SK-N-SH (cell line): ENCODE measurements at regions not wholly inside any gene's neighbourhood (a gene's known extent, or its start where the extent isn't known, plus 50 kb on each side); places are given as distances from the start of the nearest gene placed in this dataset.

Experiments used
- CTCF ChIA-PET: fragments of 300-600, 350-600 bp; formaldehyde crosslinking; extraction: SDS; loops from one replicate; lab custom pipeline; 2021; lab: Yijun Ruan, JAX
- POLR2A ChIA-PET: fragments of 350-600 bp; sonication (Branson Sonifier 250); formaldehyde crosslinking; extraction: SDS; loops from one replicate; lab custom pipeline; 2020; ENCODE audit warnings: antibody characterized with exemption, inconsistent platforms; lab: Yijun Ruan, JAX
- DNase-seq: peaks from one replicate; pipeline ENCODE4 v3.0.0; 2012
- H2AFZ ChIP-seq: fragments of 200-600 bp; sonication (generic); 2 replicates; pipeline ENCODE4 v1.8.1; 2016; ENCODE audit warnings: antibody characterized with exemption, mild to moderate bottlenecking, low read depth
- H3F3A ChIP-seq: fragments of 200-600 bp; sonication (generic); replicated peaks from 2 replicates; pipeline ENCODE3; 2016; ENCODE audit warnings: antibody characterized with exemption, mild to moderate bottlenecking; ENCODE audit not compliant: insufficient read depth
- H3K27ac ChIP-seq, 2 experiments: fragments of 200-500 bp in 1 of 2; fragments of 200-600 bp in 1 of 2; sonication (Bioruptor generic) in 1 of 2; sonication (generic), shearing (Covaris generic) in 1 of 2; 2 replicates each; pipeline versions ENCODE4 v1.5.1 to v1.6.1; 2014 to 2016; ENCODE audit warnings: low read depth in 2 of 2, inconsistent platforms in 1 of 2, low read length in 1 of 2, mild to moderate bottlenecking in 1 of 2, mixed read lengths in 1 of 2
- H3K27me3 ChIP-seq: fragments of 200-600 bp; sonication (generic), shearing (Covaris generic); 2 replicates; pipeline ENCODE4 v1.6.1; 2016; ENCODE audit warnings: mixed run types; ENCODE audit not compliant: insufficient read depth
- H3K36me3 ChIP-seq, 2 experiments: fragments of 200-500 bp in 1 of 2; fragments of 200-600 bp in 1 of 2; sonication (Bioruptor generic) in 1 of 2; sonication (generic) in 1 of 2; replicated peaks in 1 of 2; 2 replicates each; pipeline versions ENCODE3 to v1.5.1; 2014 to 2016; ENCODE audit warnings: low read length in 1 of 2, mild to moderate bottlenecking in 1 of 2; ENCODE audit not compliant: insufficient read depth in 2 of 2, control insufficient read depth in 1 of 2
- H3K4me1 ChIP-seq, 2 experiments: fragments of 200-500 bp in 1 of 2; fragments of 200-600 bp in 1 of 2; sonication (Bioruptor generic) in 1 of 2; sonication (generic), shearing (Covaris generic) in 1 of 2; 2 replicates each; pipeline versions ENCODE4 v1.5.1 to v1.6.1; 2014 to 2016; ENCODE audit warnings: low read depth in 1 of 2, low read length in 1 of 2, mixed run types in 1 of 2; ENCODE audit not compliant: insufficient read depth in 2 of 2, control insufficient read depth in 1 of 2
- H3K4me2 ChIP-seq: fragments of 200-600 bp; sonication (generic), shearing (Covaris generic); 2 replicates; pipeline ENCODE4 v1.6.1; 2017; ENCODE audit warnings: mixed run types
- H3K4me3 ChIP-seq, 2 experiments: fragments of 200-500 bp in 1 of 2; fragments of 200-600 bp in 1 of 2; sonication (Bioruptor generic) in 1 of 2; sonication (generic), shearing (Covaris generic) in 1 of 2; 2 replicates each; pipeline versions ENCODE4 v1.5.1 to v1.8.1; 2014 to 2016; ENCODE audit warnings: low read depth in 2 of 2, inconsistent platforms in 1 of 2, low read length in 1 of 2, mild to moderate bottlenecking in 1 of 2, mixed read lengths in 1 of 2, moderate library complexity in 1 of 2
- H3K79me2 ChIP-seq: fragments of 200-600 bp; sonication (generic); 2 replicates; pipeline ENCODE4 v1.8.1; 2017; ENCODE audit warnings: mild to moderate bottlenecking; ENCODE audit not compliant: insufficient read depth
- H3K9ac ChIP-seq: fragments of 200-600 bp; sonication (generic); 2 replicates; pipeline ENCODE4 v1.6.1; 2017; ENCODE audit warnings: mixed run types
- H3K9me2 ChIP-seq: fragments of 200-600 bp; sonication (generic); 2 replicates; pipeline ENCODE4 v1.6.1; 2017; ENCODE audit warnings: mixed run types
- H3K9me3 ChIP-seq: fragments of 200-600 bp; sonication (generic); 2 replicates; pipeline ENCODE4 v1.6.1; 2017; ENCODE audit warnings: mixed run types, mild to moderate bottlenecking, moderate library complexity
- H4K20me1 ChIP-seq: fragments of 200-600 bp; sonication (generic); 2 replicates; pipeline ENCODE4 v1.6.1; 2017; ENCODE audit warnings: mild to moderate bottlenecking, mixed run types; ENCODE audit not compliant: insufficient read depth
- ELF1 ChIP-seq: IDR thresholded peaks from 2 replicates; pipeline ENCODE4 v1.4.0; 2012
- EP300 ChIP-seq, 2 experiments: IDR thresholded peaks; 2 replicates each; pipeline versions ENCODE4 v1.4.0 to v1.6.1; 2012; ENCODE audit warnings: borderline replicate concordance in 1 of 2, low read depth in 1 of 2, low read length in 1 of 2
- EZH2phosphoT487 ChIP-seq: fragments of 200-600 bp; sonication (generic); IDR thresholded peaks from 2 replicates; pipeline ENCODE4 v1.6.1; 2017; ENCODE audit warnings: low read depth, mixed run types, mild to moderate bottlenecking, antibody characterized with exemption, moderate library complexity, borderline replicate concordance
- FOXJ3 ChIP-seq: sonication (generic); formaldehyde crosslinking; IDR thresholded peaks from 2 replicates; pipeline ENCODE4 v1.5.1; 2020; ENCODE audit warnings: mild to moderate bottlenecking, missing genetic modification reagents
- FOXM1 ChIP-seq: IDR thresholded peaks from 2 replicates; pipeline ENCODE4 v1.4.0; 2012; ENCODE audit warnings: low read depth, mild to moderate bottlenecking
- GABPA ChIP-seq: IDR thresholded peaks from 2 replicates; pipeline ENCODE4 v1.4.0; 2012; ENCODE audit warnings: low read depth, mild to moderate bottlenecking
- MXI1 ChIP-seq: IDR thresholded peaks from 2 replicates; pipeline ENCODE4 v1.6.1; 2012; ENCODE audit warnings: mild to moderate bottlenecking, low read depth, low read length, improper control_type of control experiment
- NRF1 ChIP-seq: IDR thresholded peaks from 2 replicates; pipeline ENCODE4 v1.6.1; 2012; ENCODE audit warnings: low read depth, mild to moderate bottlenecking, low read length
- RAD21 ChIP-seq: IDR thresholded peaks from 2 replicates; pipeline ENCODE4 v1.6.1; 2012; ENCODE audit warnings: mild to moderate bottlenecking, low read length
- RCOR1 ChIP-seq: fragments of 150-350 bp; IDR thresholded peaks from 2 replicates; pipeline ENCODE4 v1.6.1; 2017; ENCODE audit warnings: antibody characterized with exemption, low read length
- RFX5 ChIP-seq: IDR thresholded peaks from 2 replicates; pipeline ENCODE4 v1.6.1; 2012; ENCODE audit warnings: mild to moderate bottlenecking, improper control_type of control experiment, low read length
- RXRA ChIP-seq: IDR thresholded peaks from 2 replicates; pipeline ENCODE4 v1.4.0; 2012; ENCODE audit warnings: low read depth, mild to moderate bottlenecking, borderline replicate concordance
- SMC3 ChIP-seq: IDR thresholded peaks from 2 replicates; pipeline ENCODE4 v1.6.1; 2012; ENCODE audit warnings: low read depth, low read length, improper control_type of control experiment
- TAF1 ChIP-seq: IDR thresholded peaks from 2 replicates; pipeline ENCODE4 v1.6.1; 2012; ENCODE audit warnings: low read depth, mild to moderate bottlenecking, low read length, moderate library complexity, borderline replicate concordance
- YY1 ChIP-seq: IDR thresholded peaks from 2 replicates; pipeline ENCODE4 v1.4.0; 2012; ENCODE audit warnings: low read depth, mild to moderate bottlenecking
- WGBS: methylation state at CpG from one replicate; pipeline ENCODE4 v1.1.6; 2017; ENCODE audit warnings: low lambda C conversion rate; 5-methylcytosine and 5-hydroxymethylcytosine counted together
- TF ChIP-seq, protein P1 (sequence below): IDR thresholded peaks from 2 replicates; pipeline ENCODE4 v1.4.0; 2012; ENCODE audit warnings: low read depth
- TF ChIP-seq, protein P2 (sequence below): fragments of 200-600 bp; sonication (generic); IDR thresholded peaks from 2 replicates; pipeline ENCODE4 v1.6.1; 2017; ENCODE audit warnings: antibody characterized with exemption, mild to moderate bottlenecking, moderate library complexity
- TF ChIP-seq, protein P3 (sequence below): IDR thresholded peaks from 2 replicates; pipeline ENCODE4 v1.4.0; 2012; ENCODE audit warnings: low read depth, borderline replicate concordance
- TF ChIP-seq, protein P4 (sequence below): IDR thresholded peaks from 2 replicates; pipeline ENCODE4; 2012
- TF ChIP-seq, protein P5 (sequence below): IDR thresholded peaks from 2 replicates; pipeline ENCODE4 v1.4.0; 2012; ENCODE audit warnings: low read depth, borderline replicate concordance

DNA sequence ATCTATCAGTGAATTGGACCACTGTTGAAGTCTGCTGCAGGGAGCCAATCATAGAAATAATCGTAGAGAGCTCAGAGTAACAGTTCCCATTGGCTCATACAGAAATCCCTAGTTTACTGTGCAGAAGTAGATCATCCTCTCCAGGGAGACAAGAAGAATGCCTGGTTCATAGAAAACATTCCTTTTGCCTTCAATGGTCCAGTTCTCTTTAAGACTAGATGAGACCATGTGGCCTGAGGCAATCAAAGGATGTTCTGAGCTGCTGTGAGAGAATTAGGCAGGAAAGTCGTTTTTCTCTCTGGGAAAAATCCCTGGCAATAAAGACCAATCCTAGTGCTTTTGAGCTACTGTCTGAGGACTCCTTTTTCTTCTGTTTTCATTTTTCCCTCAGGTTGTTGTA, 208.4 kb downstream of the CENPW start:
- H3K4me3 ChIP-seq = no peak overlapping the region
- 22% methylated on average over 2 of the region's 2 CpGs for WGBS
- H2AFZ ChIP-seq = no peak overlapping the region
- H3K9me2 ChIP-seq = no peaks in the 10 kb centered on the region
- H4K20me1 ChIP-seq = no peaks in the 10 kb centered on the region
- no peak overlapping the region for H3K9ac ChIP-seq
- TF ChIP-seq, protein P1, sequence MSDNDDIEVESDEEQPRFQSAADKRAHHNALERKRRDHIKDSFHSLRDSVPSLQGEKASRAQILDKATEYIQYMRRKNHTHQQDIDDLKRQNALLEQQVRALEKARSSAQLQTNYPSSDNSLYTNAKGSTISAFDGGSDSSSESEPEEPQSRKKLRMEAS = no peak
- no peak for TF ChIP-seq NRF1
- TF ChIP-seq EZH2phosphoT487 = no peak
- no peak for TF ChIP-seq YY1
- TF ChIP-seq RFX5 = no peak
- no peaks in the 10 kb centered on the region for H3K4me1 ChIP-seq
- ChIA-PET CTCF (interaction anchor here (0.7 to 0.9 kb wide), 2 partner anchors 9 to 75 kb away, joined by 3 read pairs; no protein-coding TSS in a partner anchor), POLR2A (no interaction called here)
- H3F3A ChIP-seq = no peaks in the 10 kb centered on the region
- H3K9me3 ChIP-seq = no peaks in the 10 kb centered on the region
- H3K79me2 ChIP-seq = no peaks in the 10 kb centered on the region
- H3K27me3 ChIP-seq = no peaks in the 10 kb centered on the region
- DNase-seq = no peak
- H3K4me2 ChIP-seq = no peak overlapping the region
- H3K36me3 ChIP-seq = no peaks in the 10 kb centered on the region
- H3K27ac ChIP-seq = no peak overlapping the region

DNA sequence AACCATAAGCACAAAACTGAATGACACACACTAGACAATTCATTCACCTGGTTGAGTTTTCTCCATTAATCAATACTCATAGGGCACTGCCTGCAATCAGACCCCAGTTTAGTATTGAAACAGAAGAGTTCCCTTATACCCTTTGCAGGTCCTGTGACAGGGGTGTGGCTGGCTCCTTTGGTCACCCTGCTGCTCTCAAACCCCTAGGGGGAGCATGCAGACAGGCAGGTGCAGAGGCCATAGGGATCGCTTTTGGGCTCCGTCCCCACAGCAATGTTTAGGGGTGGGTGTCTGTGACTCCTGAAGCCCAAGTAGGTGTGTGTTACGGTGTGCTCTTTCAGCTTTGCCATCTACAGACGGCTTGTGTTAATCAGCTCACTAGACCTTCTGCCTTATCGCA, 210.4 kb downstream of the CENPW start:
- no peak overlapping the region for H3K9ac ChIP-seq
- H3K4me3 ChIP-seq = no peak overlapping the region
- no peaks in the 10 kb centered on the region for H3K9me3 ChIP-seq
- H3K9me2 ChIP-seq = no peaks in the 10 kb centered on the region
- H3K79me2 ChIP-seq = no peaks in the 10 kb centered on the region
- no peak overlapping the region for H2AFZ ChIP-seq
- DNase-seq = no peak
- no peak overlapping the region for H3K27ac ChIP-seq
- TF ChIP-seq RFX5 (no peak), FOXM1 (no peak), RAD21 (no peak), TAF1 (no peak), MXI1 (no peak), YY1 (no peak), RCOR1 (no peak), EZH2phosphoT487 (no peak), ELF1 (no peak), NRF1 (no peak), GABPA (no peak), RXRA (no peak), EP300 (IDR thresholded peaks at IDR 0.05; ENCODE audit: borderline replicate concordance in 1 of 2, low read depth in 1 of 2, low read length in 1 of 2) (no peak), FOXJ3 (CRISPR knock-in tag) (no peak), SMC3 (no peak)
- TF ChIP-seq, protein P1 = no peak
- TF ChIP-seq, protein P2, sequence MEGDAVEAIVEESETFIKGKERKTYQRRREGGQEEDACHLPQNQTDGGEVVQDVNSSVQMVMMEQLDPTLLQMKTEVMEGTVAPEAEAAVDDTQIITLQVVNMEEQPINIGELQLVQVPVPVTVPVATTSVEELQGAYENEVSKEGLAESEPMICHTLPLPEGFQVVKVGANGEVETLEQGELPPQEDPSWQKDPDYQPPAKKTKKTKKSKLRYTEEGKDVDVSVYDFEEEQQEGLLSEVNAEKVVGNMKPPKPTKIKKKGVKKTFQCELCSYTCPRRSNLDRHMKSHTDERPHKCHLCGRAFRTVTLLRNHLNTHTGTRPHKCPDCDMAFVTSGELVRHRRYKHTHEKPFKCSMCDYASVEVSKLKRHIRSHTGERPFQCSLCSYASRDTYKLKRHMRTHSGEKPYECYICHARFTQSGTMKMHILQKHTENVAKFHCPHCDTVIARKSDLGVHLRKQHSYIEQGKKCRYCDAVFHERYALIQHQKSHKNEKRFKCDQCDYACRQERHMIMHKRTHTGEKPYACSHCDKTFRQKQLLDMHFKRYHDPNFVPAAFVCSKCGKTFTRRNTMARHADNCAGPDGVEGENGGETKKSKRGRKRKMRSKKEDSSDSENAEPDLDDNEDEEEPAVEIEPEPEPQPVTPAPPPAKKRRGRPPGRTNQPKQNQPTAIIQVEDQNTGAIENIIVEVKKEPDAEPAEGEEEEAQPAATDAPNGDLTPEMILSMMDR = no peak
- TF ChIP-seq, protein P3, sequence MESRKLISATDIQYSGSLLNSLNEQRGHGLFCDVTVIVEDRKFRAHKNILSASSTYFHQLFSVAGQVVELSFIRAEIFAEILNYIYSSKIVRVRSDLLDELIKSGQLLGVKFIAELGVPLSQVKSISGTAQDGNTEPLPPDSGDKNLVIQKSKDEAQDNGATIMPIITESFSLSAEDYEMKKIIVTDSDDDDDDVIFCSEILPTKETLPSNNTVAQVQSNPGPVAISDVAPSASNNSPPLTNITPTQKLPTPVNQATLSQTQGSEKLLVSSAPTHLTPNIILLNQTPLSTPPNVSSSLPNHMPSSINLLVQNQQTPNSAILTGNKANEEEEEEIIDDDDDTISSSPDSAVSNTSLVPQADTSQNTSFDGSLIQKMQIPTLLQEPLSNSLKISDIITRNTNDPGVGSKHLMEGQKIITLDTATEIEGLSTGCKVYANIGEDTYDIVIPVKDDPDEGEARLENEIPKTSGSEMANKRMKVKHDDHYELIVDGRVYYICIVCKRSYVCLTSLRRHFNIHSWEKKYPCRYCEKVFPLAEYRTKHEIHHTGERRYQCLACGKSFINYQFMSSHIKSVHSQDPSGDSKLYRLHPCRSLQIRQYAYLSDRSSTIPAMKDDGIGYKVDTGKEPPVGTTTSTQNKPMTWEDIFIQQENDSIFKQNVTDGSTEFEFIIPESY = no peak
- TF ChIP-seq, protein P4, sequence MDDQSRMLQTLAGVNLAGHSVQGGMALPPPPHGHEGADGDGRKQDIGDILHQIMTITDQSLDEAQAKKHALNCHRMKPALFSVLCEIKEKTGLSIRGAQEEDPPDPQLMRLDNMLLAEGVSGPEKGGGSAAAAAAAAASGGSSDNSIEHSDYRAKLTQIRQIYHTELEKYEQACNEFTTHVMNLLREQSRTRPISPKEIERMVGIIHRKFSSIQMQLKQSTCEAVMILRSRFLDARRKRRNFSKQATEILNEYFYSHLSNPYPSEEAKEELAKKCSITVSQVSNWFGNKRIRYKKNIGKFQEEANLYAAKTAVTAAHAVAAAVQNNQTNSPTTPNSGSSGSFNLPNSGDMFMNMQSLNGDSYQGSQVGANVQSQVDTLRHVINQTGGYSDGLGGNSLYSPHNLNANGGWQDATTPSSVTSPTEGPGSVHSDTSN = no peak
- TF ChIP-seq, protein P5, sequence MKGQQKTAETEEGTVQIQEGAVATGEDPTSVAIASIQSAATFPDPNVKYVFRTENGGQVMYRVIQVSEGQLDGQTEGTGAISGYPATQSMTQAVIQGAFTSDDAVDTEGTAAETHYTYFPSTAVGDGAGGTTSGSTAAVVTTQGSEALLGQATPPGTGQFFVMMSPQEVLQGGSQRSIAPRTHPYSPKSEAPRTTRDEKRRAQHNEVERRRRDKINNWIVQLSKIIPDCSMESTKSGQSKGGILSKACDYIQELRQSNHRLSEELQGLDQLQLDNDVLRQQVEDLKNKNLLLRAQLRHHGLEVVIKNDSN = no peak
- H4K20me1 ChIP-seq = no peaks in the 10 kb centered on the region
- H3K27me3 ChIP-seq = no peaks in the 10 kb centered on the region
- CTCF ChIA-PET = interaction anchor here (0.7 kb wide), 1 partner anchor 9 kb away, joined by 3 read pairs; no protein-coding TSS in a partner anchor
- 71% methylated on average over 3 of the region's 5 CpGs for WGBS
- no peak overlapping the region for H3K4me2 ChIP-seq
- H3K4me1 ChIP-seq = no peaks in the 10 kb centered on the region
- POLR2A ChIA-PET = no interaction called here
- H3F3A ChIP-seq = no peaks in the 10 kb centered on the region
- no peaks in the 10 kb centered on the region for H3K36me3 ChIP-seq
